ENCODE measurements at regions not wholly inside any gene's neighbourhood (a gene's known extent, or its start where the extent isn't known, plus 50 kb on each side); places are given as distances from the start of the nearest gene placed in this dataset.

DNA sequence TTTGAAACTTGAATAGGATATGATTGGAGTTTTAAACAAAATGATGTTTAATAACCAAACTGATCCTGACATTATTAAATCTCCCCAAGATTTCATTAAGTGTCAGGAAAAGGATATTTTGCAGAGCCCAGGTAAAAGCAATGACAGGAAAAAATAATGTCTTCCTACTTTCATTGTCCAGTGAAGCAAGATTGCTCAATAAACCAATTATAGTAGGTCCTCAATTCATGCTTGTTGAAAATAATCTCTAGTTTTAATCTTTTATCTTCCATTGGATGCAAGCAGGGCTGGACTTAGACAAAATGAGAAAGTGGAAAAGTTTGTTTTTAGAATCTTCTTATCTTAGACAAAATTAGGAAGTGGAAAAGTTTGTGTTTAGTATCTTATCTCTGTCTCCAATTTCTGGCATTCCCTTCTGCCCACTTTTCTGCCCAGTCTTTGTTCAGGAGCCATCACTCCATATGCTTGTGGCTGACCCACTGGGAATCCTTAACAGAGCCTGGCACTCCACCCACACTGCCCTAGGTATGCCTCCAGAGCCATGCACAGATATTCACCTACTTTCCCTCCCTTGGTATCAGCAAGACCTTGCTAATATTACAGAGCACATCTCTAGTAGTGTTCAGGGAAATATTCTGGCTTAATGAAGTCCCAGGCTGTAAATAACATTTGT lies 57.0 kb upstream of the CARMIL1 start:
- no peak for TF ChIP-seq SIN3A (IDR thresholded peaks at IDR 0.05; ENCODE audit: borderline replicate concordance, insufficient read depth, low read length)
- TF ChIP-seq, protein P1, sequence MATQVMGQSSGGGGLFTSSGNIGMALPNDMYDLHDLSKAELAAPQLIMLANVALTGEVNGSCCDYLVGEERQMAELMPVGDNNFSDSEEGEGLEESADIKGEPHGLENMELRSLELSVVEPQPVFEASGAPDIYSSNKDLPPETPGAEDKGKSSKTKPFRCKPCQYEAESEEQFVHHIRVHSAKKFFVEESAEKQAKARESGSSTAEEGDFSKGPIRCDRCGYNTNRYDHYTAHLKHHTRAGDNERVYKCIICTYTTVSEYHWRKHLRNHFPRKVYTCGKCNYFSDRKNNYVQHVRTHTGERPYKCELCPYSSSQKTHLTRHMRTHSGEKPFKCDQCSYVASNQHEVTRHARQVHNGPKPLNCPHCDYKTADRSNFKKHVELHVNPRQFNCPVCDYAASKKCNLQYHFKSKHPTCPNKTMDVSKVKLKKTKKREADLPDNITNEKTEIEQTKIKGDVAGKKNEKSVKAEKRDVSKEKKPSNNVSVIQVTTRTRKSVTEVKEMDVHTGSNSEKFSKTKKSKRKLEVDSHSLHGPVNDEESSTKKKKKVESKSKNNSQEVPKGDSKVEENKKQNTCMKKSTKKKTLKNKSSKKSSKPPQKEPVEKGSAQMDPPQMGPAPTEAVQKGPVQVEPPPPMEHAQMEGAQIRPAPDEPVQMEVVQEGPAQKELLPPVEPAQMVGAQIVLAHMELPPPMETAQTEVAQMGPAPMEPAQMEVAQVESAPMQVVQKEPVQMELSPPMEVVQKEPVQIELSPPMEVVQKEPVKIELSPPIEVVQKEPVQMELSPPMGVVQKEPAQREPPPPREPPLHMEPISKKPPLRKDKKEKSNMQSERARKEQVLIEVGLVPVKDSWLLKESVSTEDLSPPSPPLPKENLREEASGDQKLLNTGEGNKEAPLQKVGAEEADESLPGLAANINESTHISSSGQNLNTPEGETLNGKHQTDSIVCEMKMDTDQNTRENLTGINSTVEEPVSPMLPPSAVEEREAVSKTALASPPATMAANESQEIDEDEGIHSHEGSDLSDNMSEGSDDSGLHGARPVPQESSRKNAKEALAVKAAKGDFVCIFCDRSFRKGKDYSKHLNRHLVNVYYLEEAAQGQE (IDR thresholded peaks at IDR 0.05; ENCODE audit: insufficient read depth in 1 of 2, low read depth in 2 of 2, low read length in 2 of 2): no peak
- no peak for TF ChIP-seq FOXP2 (optimal IDR thresholded peaks at IDR 0.05; ENCODE audit: borderline replicate concordance, extremely low read depth, extremely low read length, insufficient read depth)
- TF ChIP-seq POLR2AphosphoS5 (IDR thresholded peaks at IDR 0.05; ENCODE audit: low read depth, low read length): no peak
- no peak for TF ChIP-seq TAF1 (IDR thresholded peaks at IDR 0.05; ENCODE audit: borderline replicate concordance, insufficient read depth, low read length)

DNA sequence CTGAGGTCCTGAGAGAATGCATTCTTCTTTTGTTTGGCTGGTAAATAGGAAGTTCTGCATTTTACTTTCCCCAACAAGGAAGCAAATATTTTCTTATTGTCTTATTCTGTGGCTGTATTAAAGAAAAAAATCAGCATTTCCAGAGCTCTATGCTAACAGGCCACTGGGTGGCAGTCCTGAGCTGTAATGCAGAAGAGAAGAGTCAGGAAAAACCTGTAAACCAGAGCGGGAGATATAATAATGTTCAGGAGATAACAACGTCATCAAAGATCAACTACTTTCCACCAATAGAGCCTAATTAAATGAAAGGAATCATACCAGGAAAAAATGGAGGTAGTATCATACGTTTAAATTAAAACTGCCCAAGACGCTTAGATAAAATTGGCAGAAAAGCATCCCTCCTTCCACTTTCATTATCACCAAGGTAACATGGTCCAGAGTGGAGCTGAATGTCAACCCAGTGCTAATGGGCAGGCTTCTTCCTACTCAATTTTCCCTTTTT lies 55.6 kb upstream of the CARMIL1 start:
- TF ChIP-seq TAF1 (IDR thresholded peaks at IDR 0.05; ENCODE audit: borderline replicate concordance, insufficient read depth, low read length) (no peak), SIN3A (IDR thresholded peaks at IDR 0.05; ENCODE audit: borderline replicate concordance, insufficient read depth, low read length) (no peak), FOXP2 (optimal IDR thresholded peaks at IDR 0.05; ENCODE audit: borderline replicate concordance, extremely low read depth, extremely low read length, insufficient read depth) (no peak), POLR2AphosphoS5 (IDR thresholded peaks at IDR 0.05; ENCODE audit: low read depth, low read length) (no peak)
- TF ChIP-seq, protein P1 (IDR thresholded peaks at IDR 0.05; ENCODE audit: insufficient read depth in 1 of 2, low read depth in 2 of 2, low read length in 2 of 2): no peak

DNA sequence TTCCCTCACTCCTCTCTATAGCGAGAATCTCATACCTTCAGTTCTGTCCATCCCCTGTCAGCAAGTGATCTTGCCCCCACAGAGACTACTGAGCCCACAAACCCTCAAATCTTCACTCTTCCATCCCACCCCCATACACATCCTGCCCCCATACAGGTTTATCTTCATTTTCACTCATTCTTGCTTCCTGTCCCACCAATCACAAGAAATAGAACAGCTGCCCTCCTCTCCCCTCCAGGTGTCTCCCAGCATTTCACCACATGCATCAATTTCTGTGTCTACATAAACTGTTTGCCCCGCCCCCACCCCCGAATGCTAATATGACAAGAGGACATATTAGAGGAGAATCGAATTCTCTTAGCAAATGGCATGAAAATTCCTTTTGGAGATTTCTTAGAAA lies 54.9 kb upstream of the CARMIL1 start:
- TF ChIP-seq, protein P1 (IDR thresholded peaks at IDR 0.05; ENCODE audit: insufficient read depth in 1 of 2, low read depth in 2 of 2, low read length in 2 of 2): no peak
- TF ChIP-seq FOXP2 (optimal IDR thresholded peaks at IDR 0.05; ENCODE audit: borderline replicate concordance, extremely low read depth, extremely low read length, insufficient read depth) (no peak), TAF1 (IDR thresholded peaks at IDR 0.05; ENCODE audit: borderline replicate concordance, insufficient read depth, low read length) (no peak), SIN3A (IDR thresholded peaks at IDR 0.05; ENCODE audit: borderline replicate concordance, insufficient read depth, low read length) (no peak), POLR2AphosphoS5 (IDR thresholded peaks at IDR 0.05; ENCODE audit: low read depth, low read length) (no peak)

DNA sequence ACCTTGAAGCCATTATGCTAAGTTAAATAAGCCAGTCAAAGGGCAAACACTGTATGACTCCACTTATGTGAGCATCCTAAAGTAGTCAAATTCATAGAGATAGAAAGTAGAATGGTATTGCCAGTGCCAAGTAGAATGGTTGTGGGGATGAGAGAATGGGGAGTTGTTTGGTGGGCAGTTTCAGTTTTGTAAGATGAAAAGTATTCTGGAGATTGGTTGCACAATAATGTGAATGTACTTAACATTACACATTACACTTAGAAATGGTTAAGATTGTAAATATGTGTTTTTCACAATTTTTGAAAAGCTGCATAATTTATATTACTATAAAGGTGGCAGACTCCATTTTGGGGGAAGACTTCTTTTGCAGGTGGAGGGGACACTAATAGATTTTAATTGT lies 51.3 kb upstream of the CARMIL1 start:
- TF ChIP-seq, protein P1 (IDR thresholded peaks at IDR 0.05; ENCODE audit: insufficient read depth in 1 of 2, low read depth in 2 of 2, low read length in 2 of 2): no peak
- TF ChIP-seq SIN3A (IDR thresholded peaks at IDR 0.05; ENCODE audit: borderline replicate concordance, insufficient read depth, low read length) (no peak), TAF1 (IDR thresholded peaks at IDR 0.05; ENCODE audit: borderline replicate concordance, insufficient read depth, low read length) (no peak), POLR2AphosphoS5 (IDR thresholded peaks at IDR 0.05; ENCODE audit: low read depth, low read length) (no peak), FOXP2 (optimal IDR thresholded peaks at IDR 0.05; ENCODE audit: borderline replicate concordance, extremely low read depth, extremely low read length, insufficient read depth) (no peak)
